KMS-11 (cell line): ENCODE measurements at regions not wholly inside any gene's neighbourhood (a gene's known extent, or its start where the extent isn't known, plus 50 kb on each side); places are given as distances from the start of the nearest gene placed in this dataset.

ENCODE experiments used
- H2AFZ ChIP-seq: fragments of 200-600 bp; sonication (generic); 2 replicates; pipeline ENCODE4 v1.6.1; 2016; ENCODE audit warnings: antibody characterized with exemption, mixed run types, low read depth
- H3K27ac ChIP-seq: fragments of 200-600 bp; sonication (generic); 2 replicates; pipeline ENCODE4 v1.6.1; 2016; ENCODE audit warnings: mild to moderate bottlenecking, mixed run types
- H3K27me3 ChIP-seq: fragments of 200-600 bp; sonication (generic); 2 replicates; pipeline ENCODE4 v1.6.1; 2017; ENCODE audit warnings: mild to moderate bottlenecking, low read depth, mixed run types, moderate library complexity; ENCODE audit not compliant: insufficient read depth
- H3K36me3 ChIP-seq: fragments of 200-600 bp; sonication (generic); 2 replicates; pipeline ENCODE4 v1.6.1; 2017; ENCODE audit warnings: mild to moderate bottlenecking, mixed run types; ENCODE audit not compliant: insufficient read depth
- H3K4me1 ChIP-seq: fragments of 200-600 bp; sonication (generic); 2 replicates; pipeline ENCODE4 v1.6.1; 2016; ENCODE audit warnings: mild to moderate bottlenecking, low read depth, mixed run types; ENCODE audit not compliant: poor library complexity, severe bottlenecking
- H3K4me2 ChIP-seq: fragments of 200-600 bp; sonication (generic); 2 replicates; pipeline ENCODE4 v1.7.0; 2016; ENCODE audit warnings: mild to moderate bottlenecking, mixed run types
- H3K4me3 ChIP-seq: fragments of 200-600 bp; sonication (generic); IDR thresholded peaks from 2 replicates; pipeline ENCODE4 v1.6.1; 2017; ENCODE audit warnings: low read depth, low read length, mixed read lengths; ENCODE audit not compliant: insufficient read depth
- H3K79me2 ChIP-seq: fragments of 200-600 bp; sonication (generic); 2 replicates; pipeline ENCODE4 v1.6.1; 2016; ENCODE audit warnings: low read depth, mixed run types; ENCODE audit not compliant: insufficient read depth
- H3K9ac ChIP-seq: fragments of 200-600 bp; sonication (generic); 2 replicates; pipeline ENCODE4 v1.6.1; 2016; ENCODE audit warnings: mild to moderate bottlenecking, mixed run types
- H4K20me1 ChIP-seq: fragments of 200-600 bp; sonication (generic); 2 replicates; pipeline ENCODE4 v1.6.1; 2016; ENCODE audit warnings: mild to moderate bottlenecking, mixed run types; ENCODE audit not compliant: insufficient read depth
- CTCF ChIP-seq: fragments of 200-600 bp; sonication (generic); conservative IDR thresholded peaks from 2 replicates; pipeline ENCODE4 v1.6.1; 2017; ENCODE audit warnings: low read depth, mild to moderate bottlenecking, antibody characterized with exemption, low read length, moderate library complexity, mixed read lengths

- Histone ChIP-seq H3K27me3 (no peaks in the 10 kb centered on the region), H3K27ac (no peak overlapping the region), H4K20me1 (no peaks in the 10 kb centered on the region), H3K36me3 (no peaks in the 10 kb centered on the region), H3K9ac (no peak overlapping the region), H3K79me2 (no peaks in the 10 kb centered on the region), H3K4me3 (no peak overlapping the region), H3K4me1 (no peaks in the 10 kb centered on the region), H2AFZ (no peak overlapping the region), H3K4me2 (no peak overlapping the region)
- no peak for TF ChIP-seq CTCF
Observed at GRCh38 chr4:138005486-138005885, 236.7 kb downstream of the SLC7A11 start.

DNA sequence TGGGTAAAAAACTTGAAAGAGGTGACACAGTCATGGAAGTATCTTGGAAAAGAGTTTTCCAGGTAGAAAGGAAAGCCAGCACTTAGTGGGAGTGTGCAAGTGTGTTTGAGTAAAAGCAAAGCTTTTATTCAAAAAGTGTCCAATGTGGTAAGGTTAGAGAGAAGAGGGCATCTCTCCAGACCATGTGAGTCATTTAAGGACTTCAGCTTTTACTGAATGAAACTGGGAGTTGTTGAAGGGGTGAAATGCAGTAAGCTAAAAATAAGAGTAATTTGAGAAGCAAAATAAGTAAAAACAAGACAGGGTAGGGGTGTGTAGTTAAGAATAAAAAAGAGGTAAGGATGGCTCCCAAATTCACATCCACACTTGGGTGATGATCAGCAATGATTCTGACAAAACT is 238.9 kb downstream of the SLC7A11 start:
- H3K27me3 ChIP-seq, result no peaks in the 10 kb centered on the region
- H3K79me2 ChIP-seq, result no peaks in the 10 kb centered on the region
- H3K4me3 ChIP-seq, result no peak overlapping the region
- H3K36me3 ChIP-seq, result no peaks in the 10 kb centered on the region
- no peak for TF ChIP-seq CTCF
- H3K9ac ChIP-seq, result no peak overlapping the region
- no peaks in the 10 kb centered on the region for H4K20me1 ChIP-seq
- no peak overlapping the region for H2AFZ ChIP-seq
- H3K4me2 ChIP-seq, result no peak overlapping the region
- H3K27ac ChIP-seq, result no peak overlapping the region
- H3K4me1 ChIP-seq, result no peaks in the 10 kb centered on the region

- no peaks in the 10 kb centered on the region for H3K27me3 ChIP-seq
- no peak overlapping the region for H3K27ac ChIP-seq
Observed at GRCh38 chr4:137998666-137999429, 243.3 kb downstream of the SLC7A11 start.

DNA sequence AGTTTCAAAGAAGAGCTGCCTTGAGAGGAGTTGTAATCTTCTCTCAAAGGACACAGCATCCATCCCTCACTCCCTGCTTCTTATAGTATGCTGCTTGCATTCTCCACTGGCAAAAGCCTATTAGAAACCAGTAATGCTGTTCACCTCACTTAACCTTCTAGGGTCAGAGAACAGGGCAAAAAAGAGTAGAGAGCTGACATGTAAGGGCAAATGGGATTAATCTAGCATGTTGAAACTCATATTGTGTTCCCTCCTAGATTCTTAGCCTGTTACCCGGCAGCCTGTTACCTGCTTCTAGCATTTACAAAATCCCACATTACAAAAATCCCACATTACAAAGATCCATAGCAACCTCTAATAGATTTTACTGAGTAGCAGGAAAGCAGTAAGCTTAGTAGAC is 244.7 kb downstream of the SLC7A11 start:
- TF ChIP-seq CTCF, result no peak
- Histone ChIP-seq H3K4me3 (no peak overlapping the region), H3K9ac (no peak overlapping the region), H3K4me1 (no peaks in the 10 kb centered on the region), H3K27me3 (no peaks in the 10 kb centered on the region), H3K36me3 (no peaks in the 10 kb centered on the region), H3K27ac (no peak overlapping the region), H4K20me1 (no peaks in the 10 kb centered on the region), H3K4me2 (no peak overlapping the region), H2AFZ (no peak overlapping the region), H3K79me2 (no peaks in the 10 kb centered on the region)

More at GRCh38 chr4:137998666-137999429, 243.3 kb downstream of the SLC7A11 start:
- Histone ChIP-seq H4K20me1 (no peaks in the 10 kb centered on the region), H3K36me3 (no peaks in the 10 kb centered on the region), H3K4me1 (no peaks in the 10 kb centered on the region), H3K4me2 (no peak overlapping the region), H3K4me3 (no peak overlapping the region), H3K9ac (no peak overlapping the region), H3K79me2 (no peaks in the 10 kb centered on the region), H2AFZ (no peak overlapping the region)
- TF ChIP-seq CTCF, result no peak
